T-helper 1 cell treated with Interleukin-12 subunit alpha and Interleukin-12 subunit beta and Interleukin-4 antibody, amounts not matched to agents 30 μg/mL and 1 μg/mL, for 36 hours (primary cell): ENCODE measurements at regions not wholly inside any gene's neighbourhood (a gene's known extent, or its start where the extent isn't known, plus 50 kb on each side); places are given as distances from the start of the nearest gene placed in this dataset.
"Not testable (repeated sequence)": the region's sequence is repeated elsewhere in the genome, so short reads cannot be mapped to it uniquely, and the experiment has no call there.

Experiments used
- H3K27ac Mint-ChIP-seq: one replicate; pipeline ENCODE4 v1.8.0; 2021; ENCODE audit warnings: mild to moderate bottlenecking, mixed read lengths
- H3K27me3 Mint-ChIP-seq: one replicate; pipeline ENCODE4 v1.8.0; 2021; ENCODE audit warnings: low read depth, mixed read lengths
- H3K36me3 Mint-ChIP-seq: one replicate; pipeline ENCODE4 v1.8.0; 2021; ENCODE audit warnings: low read depth, mixed read lengths
- H3K4me1 Mint-ChIP-seq: one replicate; pipeline ENCODE4 v1.8.0; 2021; ENCODE audit warnings: low read depth, mixed read lengths
- H3K4me3 Mint-ChIP-seq: one replicate; pipeline ENCODE4 v1.8.0; 2021; ENCODE audit warnings: mild to moderate bottlenecking, moderate library complexity, mixed read lengths
- H3K9me3 Mint-ChIP-seq: one replicate; pipeline ENCODE4 v1.8.0; 2021; ENCODE audit warnings: mixed read lengths

DNA sequence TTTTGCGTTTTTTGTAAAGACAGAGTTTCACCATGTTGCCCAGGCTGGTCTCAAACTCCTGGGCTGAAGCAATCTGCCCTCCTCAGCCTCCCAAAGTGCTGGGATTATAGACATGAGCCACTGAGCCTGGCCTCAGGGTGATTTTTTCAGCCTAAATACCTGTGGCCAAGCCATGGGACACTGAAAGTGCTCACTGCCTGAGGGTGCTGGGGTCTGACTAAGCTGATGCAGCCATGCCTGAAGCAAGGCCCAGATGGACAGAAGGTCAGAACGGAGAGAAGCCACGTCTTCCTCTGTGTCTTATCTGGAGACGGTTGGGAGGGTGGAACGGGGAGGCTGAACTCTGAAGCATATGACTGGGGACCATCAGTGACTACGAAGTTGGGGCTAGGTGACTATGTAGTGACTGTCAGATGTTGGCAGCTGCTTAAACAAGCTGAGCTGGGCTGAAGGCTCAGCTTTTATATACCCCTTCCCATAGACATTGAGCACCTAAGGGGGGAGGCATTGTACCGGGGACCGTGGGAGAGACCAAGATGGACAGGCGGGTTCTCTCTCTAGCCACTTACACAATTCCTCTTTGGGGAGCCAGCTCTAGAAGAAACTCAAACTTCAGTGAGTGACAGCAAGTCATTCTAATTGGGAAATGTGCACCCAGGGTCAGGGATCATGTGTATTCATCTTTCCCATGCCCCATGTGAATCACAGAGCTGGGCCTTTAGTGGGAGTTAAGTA lies 73.3 kb upstream of the HABP2 start:
- Mint-ChIP-seq H3K4me1 (no peaks in the 10 kb centered on the region), H3K27ac (no peak overlapping the region), H3K36me3 (no peaks in the 10 kb centered on the region), H3K9me3 (peaks cover 13% of the 10 kb centered on the region), H3K4me3 (no peak overlapping the region), H3K27me3 (no peaks in the 10 kb centered on the region)

GRCh38 chr10:113480081-113480360 lies 72.8 kb upstream of the HABP2 start:
- Mint-ChIP-seq H3K36me3 (no peaks in the 10 kb centered on the region), H3K4me1 (no peaks in the 10 kb centered on the region), H3K9me3 (peaks cover 13% of the 10 kb centered on the region), H3K27ac (no peak overlapping the region), H3K27me3 (no peaks in the 10 kb centered on the region), H3K4me3 (no peak overlapping the region)

DNA sequence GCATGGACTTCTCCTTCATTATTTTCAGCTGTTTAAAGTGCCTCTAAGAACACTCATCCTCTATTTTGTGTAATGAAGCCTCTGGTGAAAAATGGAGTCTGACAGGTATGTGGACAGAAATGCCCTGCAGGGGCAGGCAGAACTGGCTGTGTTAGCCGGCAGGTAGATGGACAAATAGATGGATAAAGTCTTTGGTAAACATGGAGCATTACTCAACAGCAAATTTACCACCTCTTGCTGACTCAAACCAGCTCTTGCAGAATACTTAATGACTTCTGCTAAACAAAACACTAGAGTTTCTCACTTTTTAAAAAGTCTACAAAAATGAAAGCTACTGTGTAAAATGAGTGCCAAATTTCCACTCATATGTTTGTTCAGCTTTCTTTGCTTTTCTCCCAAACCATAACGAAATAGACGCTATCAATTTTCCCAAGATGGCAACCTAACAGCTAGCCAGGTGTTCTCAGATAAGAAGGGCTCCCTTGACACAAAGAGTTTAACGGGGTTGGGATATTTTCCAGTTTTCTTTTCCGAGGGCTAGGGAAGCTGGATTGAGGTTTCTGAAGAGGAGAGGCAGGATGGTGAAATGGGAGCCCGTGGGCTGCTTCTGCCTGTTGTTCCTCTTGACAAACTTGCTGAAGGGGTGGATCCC lies 71.9 kb upstream of the HABP2 start:
- Mint-ChIP-seq H3K27ac (no peak overlapping the region), H3K4me3 (no peak overlapping the region), H3K9me3 (peaks cover 13% of the 10 kb centered on the region), H3K27me3 (no peaks in the 10 kb centered on the region), H3K4me1 (no peaks in the 10 kb centered on the region), H3K36me3 (no peaks in the 10 kb centered on the region)

- H3K36me3 Mint-ChIP-seq = no peaks in the 10 kb centered on the region
- no peak overlapping the region for H3K27ac Mint-ChIP-seq
- H3K4me1 Mint-ChIP-seq = no peaks in the 10 kb centered on the region
- H3K9me3 Mint-ChIP-seq = peaks cover 11% of the 10 kb centered on the region
- peaks cover 1% of the 10 kb centered on the region for H3K27me3 Mint-ChIP-seq
- H3K4me3 Mint-ChIP-seq = no peak overlapping the region
Observed at GRCh38 chr10:113484487-113484886, 68.4 kb upstream of the HABP2 start.

GRCh38 chr10:113485736-113486135 lies 67.1 kb upstream of the HABP2 start:
- H3K36me3 Mint-ChIP-seq = no peaks in the 10 kb centered on the region
- H3K9me3 Mint-ChIP-seq = no peaks in the 10 kb centered on the region
- no peak overlapping the region for H3K27ac Mint-ChIP-seq
- H3K27me3 Mint-ChIP-seq = peaks cover 5% of the 10 kb centered on the region
- H3K4me3 Mint-ChIP-seq = no peak overlapping the region
- no peaks in the 10 kb centered on the region for H3K4me1 Mint-ChIP-seq

DNA sequence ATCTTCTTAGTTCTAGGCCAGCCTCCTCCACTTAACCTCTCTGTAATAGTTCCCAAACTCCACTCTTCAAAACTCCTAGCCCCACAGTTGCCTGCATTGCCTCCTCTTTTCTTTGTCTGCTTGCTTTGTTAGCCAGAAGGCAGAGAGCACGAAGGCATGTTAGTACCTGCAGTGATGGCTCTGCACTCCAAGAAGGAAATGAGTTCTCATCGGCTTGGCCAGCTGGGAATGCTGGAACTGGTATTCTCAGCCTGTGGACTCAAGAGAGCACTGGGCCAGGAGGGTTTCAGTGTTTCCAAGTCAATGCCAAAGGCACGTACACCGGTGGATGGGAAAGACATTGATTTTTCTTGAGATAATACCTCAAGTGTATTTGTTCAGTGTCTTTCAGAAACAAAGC lies 66.3 kb upstream of the HABP2 start:
- H3K9me3 Mint-ChIP-seq = no peaks in the 10 kb centered on the region
- H3K27ac Mint-ChIP-seq = no peak overlapping the region
- no peak overlapping the region for H3K4me3 Mint-ChIP-seq
- H3K36me3 Mint-ChIP-seq = no peaks in the 10 kb centered on the region
- H3K4me1 Mint-ChIP-seq = no peaks in the 10 kb centered on the region
- peaks cover 5% of the 10 kb centered on the region for H3K27me3 Mint-ChIP-seq

GRCh38 chr10:113487154-113487553 lies 65.7 kb upstream of the HABP2 start:
- Mint-ChIP-seq H3K27ac (no peak overlapping the region), H3K27me3 (peaks cover 5% of the 10 kb centered on the region), H3K9me3 (no peaks in the 10 kb centered on the region), H3K4me1 (no peaks in the 10 kb centered on the region), H3K4me3 (no peak overlapping the region), H3K36me3 (no peaks in the 10 kb centered on the region)

GRCh38 chr10:113488186-113488585 lies 64.7 kb upstream of the HABP2 start:
- H3K4me3 Mint-ChIP-seq = no peak overlapping the region
- H3K4me1 Mint-ChIP-seq = no peaks in the 10 kb centered on the region
- no peak overlapping the region for H3K27ac Mint-ChIP-seq
- no peaks in the 10 kb centered on the region for H3K9me3 Mint-ChIP-seq
- no peaks in the 10 kb centered on the region for H3K36me3 Mint-ChIP-seq
- H3K27me3 Mint-ChIP-seq = peaks cover 5% of the 10 kb centered on the region

GRCh38 chr10:113489522-113489921 lies 63.3 kb upstream of the HABP2 start:
- H3K27ac Mint-ChIP-seq, H3K27me3 Mint-ChIP-seq, H3K4me3 Mint-ChIP-seq, H3K9me3 Mint-ChIP-seq, H3K36me3 Mint-ChIP-seq, H3K4me1 Mint-ChIP-seq: not testable (repeated sequence)

- Mint-ChIP-seq H3K9me3 (no peaks in the 10 kb centered on the region), H3K4me1 (no peaks in the 10 kb centered on the region), H3K27ac (no peak overlapping the region), H3K4me3 (no peak overlapping the region), H3K27me3 (peaks cover 5% of the 10 kb centered on the region), H3K36me3 (no peaks in the 10 kb centered on the region)
Observed at GRCh38 chr10:113491967-113492565, 60.8 kb upstream of the HABP2 start.

DNA sequence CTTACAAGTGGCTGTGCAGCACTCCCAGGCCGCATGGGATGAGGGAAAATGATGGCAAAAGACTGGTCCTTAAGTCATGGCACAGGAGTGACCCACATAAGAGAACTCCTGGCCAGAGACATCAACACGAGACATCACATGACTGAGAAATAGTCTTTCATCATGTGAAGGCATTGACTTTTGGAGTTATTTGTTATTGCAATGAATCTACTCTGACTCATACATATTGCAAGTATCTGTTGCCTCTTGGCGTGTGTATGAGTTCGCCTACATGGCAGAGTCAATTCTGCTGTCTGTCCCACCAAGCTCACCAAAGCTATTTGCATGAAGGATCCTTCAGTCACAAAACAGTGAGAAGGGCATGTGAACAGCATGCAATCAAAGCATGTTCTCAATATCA lies 59.7 kb upstream of the HABP2 start:
- no peaks in the 10 kb centered on the region for H3K4me1 Mint-ChIP-seq
- H3K9me3 Mint-ChIP-seq = no peaks in the 10 kb centered on the region

DNA sequence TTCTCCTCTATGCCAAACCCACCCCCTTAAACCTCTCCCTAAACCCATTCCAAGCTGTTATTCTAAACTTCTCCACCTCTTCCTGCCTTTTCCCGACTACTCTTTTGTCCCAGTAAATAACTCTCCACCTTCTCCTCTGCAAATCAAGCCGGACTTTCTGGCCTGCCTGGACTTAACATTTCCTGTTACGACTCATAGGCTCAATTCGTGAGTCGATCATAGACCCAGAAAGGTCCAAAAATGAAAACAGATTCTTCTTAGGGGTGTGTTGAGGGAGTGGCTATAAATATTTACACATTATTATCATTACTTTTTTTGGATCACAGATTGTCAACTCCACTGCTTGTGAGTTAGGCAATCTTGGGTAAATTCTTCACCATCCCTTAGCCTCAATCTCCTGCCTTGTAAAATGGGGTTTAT lies 59.0 kb upstream of the HABP2 start:
- Mint-ChIP-seq H3K4me1 (no peaks in the 10 kb centered on the region), H3K9me3 (no peaks in the 10 kb centered on the region), H3K27ac (no peak overlapping the region), H3K36me3 (no peaks in the 10 kb centered on the region), H3K27me3 (peaks cover 5% of the 10 kb centered on the region), H3K4me3 (no peak overlapping the region)

More for the DNA sequence above, 59.7 kb upstream of the HABP2 start:
- Mint-ChIP-seq H3K27me3 (peaks cover 5% of the 10 kb centered on the region), H3K27ac (no peak overlapping the region), H3K36me3 (no peaks in the 10 kb centered on the region), H3K4me3 (no peak overlapping the region)

DNA sequence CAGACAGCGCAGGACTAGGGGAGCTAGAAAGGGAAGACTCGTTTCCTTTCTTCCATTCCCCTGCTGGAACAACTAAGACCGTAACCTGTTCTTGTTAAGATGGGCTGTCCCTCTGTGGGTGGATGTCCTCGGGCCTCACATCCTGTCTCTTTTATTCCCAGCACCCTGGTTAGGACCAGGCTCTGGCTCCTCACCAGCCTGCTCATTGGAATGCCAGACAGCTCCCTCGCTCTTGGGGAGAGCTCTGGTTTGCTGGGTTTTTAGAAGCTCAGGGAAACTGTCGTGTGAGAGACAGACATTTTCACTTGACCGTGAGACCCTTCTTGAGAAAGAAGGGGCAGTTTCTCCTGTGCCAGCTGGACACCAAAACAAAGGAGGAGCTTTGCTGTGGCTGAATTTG lies 58.1 kb upstream of the HABP2 start:
- Mint-ChIP-seq H3K36me3 (no peaks in the 10 kb centered on the region), H3K9me3 (no peaks in the 10 kb centered on the region), H3K4me3 (no peak overlapping the region), H3K27ac (no peak overlapping the region), H3K4me1 (no peaks in the 10 kb centered on the region), H3K27me3 (peaks cover 1% of the 10 kb centered on the region)

GRCh38 chr10:113495553-113495952 lies 57.3 kb upstream of the HABP2 start:
- Mint-ChIP-seq H3K27ac (no peak overlapping the region), H3K9me3 (no peaks in the 10 kb centered on the region), H3K36me3 (no peaks in the 10 kb centered on the region), H3K27me3 (no peaks in the 10 kb centered on the region), H3K4me1 (no peaks in the 10 kb centered on the region), H3K4me3 (no peak overlapping the region)
